GM12801 (cell line): ENCODE measurements at regions not wholly inside any gene's neighbourhood (a gene's known extent, or its start where the extent isn't known, plus 50 kb on each side); places are given as distances from the start of the nearest gene placed in this dataset.

Experiments
- TF ChIP-seq, protein P1 (sequence below): IDR thresholded peaks from one replicate; pipeline ENCODE4 v1.5.1; 2011; ENCODE audit warnings: control low read depth; ENCODE audit not compliant: insufficient read length; ENCODE audit errors: extremely low read depth

- TF ChIP-seq, protein P1, sequence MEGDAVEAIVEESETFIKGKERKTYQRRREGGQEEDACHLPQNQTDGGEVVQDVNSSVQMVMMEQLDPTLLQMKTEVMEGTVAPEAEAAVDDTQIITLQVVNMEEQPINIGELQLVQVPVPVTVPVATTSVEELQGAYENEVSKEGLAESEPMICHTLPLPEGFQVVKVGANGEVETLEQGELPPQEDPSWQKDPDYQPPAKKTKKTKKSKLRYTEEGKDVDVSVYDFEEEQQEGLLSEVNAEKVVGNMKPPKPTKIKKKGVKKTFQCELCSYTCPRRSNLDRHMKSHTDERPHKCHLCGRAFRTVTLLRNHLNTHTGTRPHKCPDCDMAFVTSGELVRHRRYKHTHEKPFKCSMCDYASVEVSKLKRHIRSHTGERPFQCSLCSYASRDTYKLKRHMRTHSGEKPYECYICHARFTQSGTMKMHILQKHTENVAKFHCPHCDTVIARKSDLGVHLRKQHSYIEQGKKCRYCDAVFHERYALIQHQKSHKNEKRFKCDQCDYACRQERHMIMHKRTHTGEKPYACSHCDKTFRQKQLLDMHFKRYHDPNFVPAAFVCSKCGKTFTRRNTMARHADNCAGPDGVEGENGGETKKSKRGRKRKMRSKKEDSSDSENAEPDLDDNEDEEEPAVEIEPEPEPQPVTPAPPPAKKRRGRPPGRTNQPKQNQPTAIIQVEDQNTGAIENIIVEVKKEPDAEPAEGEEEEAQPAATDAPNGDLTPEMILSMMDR = no peak
Measured at GRCh38 chr14:71737760-71738159, 194.5 kb upstream of the RGS6 start.

- TF ChIP-seq, protein P1 = no peak
Measured at GRCh38 chr14:71739273-71739990, 192.8 kb upstream of the RGS6 start.

GRCh38 chr14:71741241-71741640 is 191.0 kb upstream of the RGS6 start:
- TF ChIP-seq, protein P1 = no peak

- TF ChIP-seq, protein P1 = no peak
Measured at GRCh38 chr14:71742485-71742884, 189.7 kb upstream of the RGS6 start.

- TF ChIP-seq, protein P1 = no peak
Measured at GRCh38 chr14:71745072-71745471, 187.2 kb upstream of the RGS6 start.

DNA sequence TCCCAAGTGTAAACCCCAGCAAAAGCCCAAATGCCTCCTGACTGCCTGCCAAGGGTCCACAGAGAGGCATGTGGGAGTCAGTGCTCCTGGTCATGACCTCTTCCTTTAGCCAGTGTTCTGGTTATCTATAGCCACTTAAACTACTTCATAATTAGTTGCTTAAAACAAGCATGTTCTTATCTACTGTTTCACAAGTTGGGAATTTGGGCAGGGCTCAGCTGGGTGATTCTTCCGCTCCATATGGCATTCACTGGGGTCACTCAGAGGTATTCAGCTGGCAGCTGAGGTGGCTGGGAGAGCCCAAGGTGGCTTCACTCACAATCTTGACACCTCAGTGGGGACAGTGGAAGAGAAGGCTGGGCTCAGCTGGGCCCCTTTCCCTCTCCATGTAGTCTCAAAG is 184.0 kb upstream of the RGS6 start:
- TF ChIP-seq, protein P1 = no peak

- TF ChIP-seq, protein P1 = no peak
Measured at GRCh38 chr14:71749613-71750238, 182.5 kb upstream of the RGS6 start.
